Activated CD4-positive, CD25-positive, alpha-beta regulatory T cell treated with anti-CD3 and anti-CD28 coated beads, Interleukin-2, amount 50 U/mL, for 72 hours (primary cell): ENCODE measurements at regions not wholly inside any gene's neighbourhood (a gene's known extent, or its start where the extent isn't known, plus 50 kb on each side); places are given as distances from the start of the nearest gene placed in this dataset.
"Not testable (repeated sequence)": the region's sequence is repeated elsewhere in the genome, so short reads cannot be mapped to it uniquely, and the experiment has no call there.

Experiments
- DNase-seq: peaks from one replicate; pipeline ENCODE4 v3.0.0; 2021

DNA sequence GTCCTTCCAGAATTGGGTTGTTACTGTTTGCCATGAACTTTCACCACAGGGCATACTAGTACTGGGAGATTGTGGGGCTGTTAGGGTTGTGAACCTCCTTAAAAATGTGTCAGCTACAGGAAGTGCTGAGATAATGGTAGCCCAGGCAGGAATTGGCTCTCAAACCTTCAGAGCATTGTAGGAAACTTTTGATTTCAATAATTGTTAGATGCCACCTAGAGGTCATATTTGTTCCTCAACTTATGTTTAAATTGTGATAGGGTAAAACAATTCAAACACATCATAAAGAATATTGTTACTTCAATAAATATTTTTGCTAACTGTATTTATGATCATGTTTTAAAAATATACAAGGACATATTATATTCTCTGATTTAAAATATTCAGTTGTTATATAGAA, 594.6 kb downstream of the ADCYAP1 start:
- DNase-seq: no peak

DNA sequence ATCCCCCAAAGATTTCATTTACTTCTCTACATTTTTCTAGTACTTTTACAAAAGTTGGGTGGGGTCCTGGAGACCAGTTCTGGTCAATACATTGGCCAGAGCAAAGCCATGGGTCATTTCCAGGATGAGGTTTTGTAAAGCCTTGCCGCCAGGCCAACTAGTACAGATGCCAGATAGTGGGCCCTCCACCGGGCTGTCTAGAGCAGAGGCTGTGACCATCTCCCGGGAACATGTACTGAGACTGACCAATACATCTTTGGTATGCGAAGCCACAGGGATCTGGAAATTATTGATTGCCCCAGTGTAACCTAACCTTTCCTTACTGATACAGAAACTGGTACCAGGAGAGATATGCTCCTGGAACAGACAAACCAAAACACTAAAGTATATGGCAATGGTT, 599.2 kb downstream of the ADCYAP1 start:
- DNase-seq: no peak

DNA sequence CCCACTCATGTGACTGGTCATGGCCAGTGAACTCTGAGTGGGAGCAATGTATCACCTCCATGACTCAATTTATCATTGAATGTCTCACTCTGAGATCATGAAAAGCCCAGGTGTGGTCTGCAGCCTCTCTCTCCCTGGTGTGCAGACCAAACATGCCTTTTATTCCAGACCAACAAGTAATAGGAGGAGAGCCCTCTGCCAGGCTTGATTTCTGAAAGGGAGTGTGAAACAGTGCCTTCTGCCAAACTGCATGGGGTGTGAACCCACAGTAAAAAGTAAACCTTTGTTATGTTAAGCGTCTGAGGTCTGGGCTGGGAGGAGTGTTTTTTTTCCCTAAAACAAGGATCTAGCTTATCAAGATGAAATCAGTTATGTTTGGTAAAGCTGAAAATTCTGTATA, 601.2 kb downstream of the ADCYAP1 start:
- no peak for DNase-seq

DNA sequence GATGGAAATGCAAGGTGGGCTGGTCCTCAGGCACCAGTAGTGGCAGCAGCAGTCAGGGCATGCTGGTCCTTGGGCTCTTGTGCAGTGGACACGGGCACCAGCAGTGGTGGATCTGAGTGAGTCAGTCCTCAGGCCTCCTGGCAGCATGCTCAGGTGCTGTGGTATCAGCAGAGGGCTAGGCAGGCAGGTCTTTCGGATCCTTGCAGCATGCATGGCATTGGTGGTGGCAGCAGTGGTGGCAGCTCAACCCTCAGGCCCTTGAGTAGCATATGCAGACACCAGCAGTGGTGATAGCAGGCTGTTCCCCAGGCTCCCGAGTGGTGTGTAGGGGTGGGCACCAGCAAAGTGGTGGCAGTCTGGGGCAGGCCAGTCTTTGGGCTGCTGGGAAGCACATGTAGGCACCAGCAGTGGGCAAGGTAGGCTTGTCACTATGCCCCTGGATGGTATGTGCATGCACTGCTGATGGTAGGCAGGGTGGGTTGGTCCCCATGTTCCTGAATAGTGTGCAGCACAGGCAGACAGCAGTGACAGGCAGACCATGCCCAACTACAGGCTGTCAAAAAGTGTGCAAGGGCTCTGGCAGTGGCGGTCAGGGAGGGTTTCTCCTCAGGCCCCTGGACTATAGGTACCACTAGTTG, 606.0 kb downstream of the ADCYAP1 start:
- DNase-seq: no peak

DNA sequence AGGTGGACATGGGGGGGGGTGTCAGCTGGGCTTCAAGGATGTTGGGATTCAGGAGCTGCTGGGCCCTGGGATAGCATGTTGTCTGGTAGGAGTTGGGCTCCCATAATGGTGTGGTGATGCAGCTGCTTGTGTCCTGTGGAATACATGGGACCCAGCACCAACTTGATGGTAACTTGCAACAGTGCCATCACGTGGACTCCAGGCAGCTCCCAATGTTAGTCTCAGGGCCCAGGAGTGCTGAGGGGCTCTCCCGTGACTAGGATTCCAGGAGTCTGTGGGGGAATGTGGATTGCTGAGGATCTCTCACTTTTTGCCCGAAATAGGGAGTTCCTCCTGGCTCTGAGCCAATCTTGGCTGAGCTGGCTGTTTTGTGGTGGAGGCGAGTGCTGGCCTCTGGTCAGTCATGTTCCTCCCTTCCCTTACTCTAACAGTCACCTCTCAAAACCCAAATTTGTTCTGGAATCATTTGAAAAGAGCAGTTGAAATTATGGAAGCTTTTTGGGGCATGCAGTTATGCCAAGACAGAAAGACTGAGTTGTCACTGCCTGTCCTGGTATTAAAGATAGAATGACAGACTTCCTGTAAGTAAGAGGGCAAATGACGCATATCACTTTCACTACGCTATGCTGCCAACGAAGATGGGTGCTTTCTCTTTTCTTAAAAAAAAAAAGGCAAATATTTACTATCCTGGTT, 607.1 kb downstream of the ADCYAP1 start:
- no peak for DNase-seq

DNA sequence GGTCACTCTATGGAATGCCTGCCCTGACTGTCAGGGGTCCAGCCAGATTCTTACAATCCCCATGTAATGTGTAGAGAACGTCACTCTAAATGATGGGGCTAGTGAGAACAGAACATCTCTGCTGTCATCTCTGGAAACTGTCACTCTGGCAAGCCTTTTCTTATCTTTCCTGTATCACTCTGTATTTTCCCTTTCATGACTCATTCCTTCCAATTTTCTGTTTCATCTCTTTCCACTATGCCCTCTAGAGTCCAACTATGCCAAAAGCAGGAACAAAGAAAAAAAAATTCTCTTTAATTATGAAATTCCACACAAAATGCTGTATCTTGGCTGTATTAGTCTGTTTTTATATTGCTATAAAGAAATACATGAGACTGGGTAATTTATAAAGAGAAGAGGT, 608.8 kb downstream of the ADCYAP1 start:
- DNase-seq: no peak

DNA sequence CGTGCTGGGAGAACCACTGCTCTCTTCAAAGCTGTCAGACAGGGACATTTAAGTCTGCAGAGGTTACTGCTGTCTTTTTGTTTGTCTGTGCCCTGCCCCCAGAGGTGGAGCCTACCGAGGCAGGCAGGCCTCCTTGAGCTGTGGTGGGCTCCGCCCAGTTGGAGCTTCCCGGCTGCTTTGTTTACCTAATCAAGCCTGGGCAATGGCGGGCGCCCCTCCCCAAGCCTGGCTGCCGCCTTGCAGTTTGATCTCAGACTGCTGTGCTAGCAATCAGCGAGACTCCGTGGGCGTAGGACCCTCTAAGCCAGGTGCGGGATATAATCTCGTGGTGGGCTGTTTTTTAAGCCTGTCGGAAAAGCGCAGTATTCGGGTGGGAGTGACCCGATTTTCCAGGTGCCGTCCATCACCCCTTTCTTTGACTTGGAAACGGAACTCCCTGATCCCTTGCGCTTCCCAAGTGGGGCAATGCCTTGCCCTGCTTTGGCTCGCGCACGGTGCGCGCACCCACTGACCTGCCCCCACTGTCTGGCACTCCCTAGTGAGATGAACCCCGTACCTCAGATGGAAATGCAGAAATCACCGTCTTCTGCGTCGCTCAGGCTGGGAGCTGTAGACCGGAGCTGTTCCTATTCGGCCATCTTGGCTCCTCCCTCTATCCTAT, 617.0 kb downstream of the ADCYAP1 start:
- not testable (repeated sequence) for DNase-seq

DNA sequence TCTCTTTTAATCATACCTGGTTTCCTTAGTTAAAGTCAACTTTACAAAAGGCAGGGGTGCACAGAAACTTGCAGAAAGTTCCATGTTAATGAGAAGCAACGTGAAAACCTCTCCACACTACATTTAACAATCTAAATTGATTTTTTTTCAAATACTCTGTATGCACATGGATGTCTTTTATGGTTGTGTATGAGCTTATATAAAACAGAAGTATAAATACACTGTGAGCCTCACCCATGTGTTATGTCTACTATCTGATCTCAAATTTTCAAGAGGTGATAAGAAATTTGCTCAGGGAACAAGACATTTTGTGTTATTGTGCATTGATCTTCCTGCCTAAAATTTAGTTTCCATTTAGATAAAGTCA, 617.6 kb downstream of the ADCYAP1 start:
- DNase-seq: no peak

DNA sequence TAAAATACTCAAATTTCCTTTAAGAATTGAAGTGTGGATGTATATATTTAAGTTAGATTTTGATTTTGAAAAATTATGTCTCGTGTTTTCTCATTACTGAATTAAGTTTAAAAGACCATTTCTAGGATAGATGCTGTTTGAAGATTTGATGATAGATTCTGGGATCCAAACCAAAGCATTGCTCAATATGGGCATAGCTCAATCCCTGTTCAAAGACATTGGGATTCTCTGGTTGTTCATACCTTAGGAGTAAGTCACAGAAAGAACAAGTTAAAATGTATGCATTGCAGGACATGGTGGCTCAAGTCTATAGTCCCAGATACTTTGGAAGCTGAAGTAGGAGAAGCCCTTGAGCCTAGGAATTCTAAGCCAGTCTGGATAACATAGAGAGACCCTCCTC, 622.3 kb downstream of the ADCYAP1 start:
- DNase-seq: no peak

DNA sequence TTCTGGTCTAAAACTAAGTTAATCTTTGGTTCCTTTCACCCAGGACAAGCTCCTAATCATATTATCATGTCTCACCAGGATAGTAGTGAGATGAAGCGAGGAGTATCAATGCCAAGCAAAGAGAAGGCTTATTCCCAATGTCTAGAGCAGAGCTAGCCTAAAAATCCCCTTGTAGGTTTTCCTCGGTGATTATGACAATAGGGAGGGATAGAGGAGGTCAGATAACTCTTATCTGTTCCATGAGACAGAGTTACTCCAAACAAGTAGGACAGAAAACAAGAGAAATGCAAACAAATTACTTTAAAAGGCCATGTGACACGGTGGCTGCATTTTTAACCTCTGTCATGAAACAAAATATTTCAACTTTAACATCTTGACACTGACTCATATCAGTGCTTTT, 623.1 kb downstream of the ADCYAP1 start:
- no peak for DNase-seq

DNA sequence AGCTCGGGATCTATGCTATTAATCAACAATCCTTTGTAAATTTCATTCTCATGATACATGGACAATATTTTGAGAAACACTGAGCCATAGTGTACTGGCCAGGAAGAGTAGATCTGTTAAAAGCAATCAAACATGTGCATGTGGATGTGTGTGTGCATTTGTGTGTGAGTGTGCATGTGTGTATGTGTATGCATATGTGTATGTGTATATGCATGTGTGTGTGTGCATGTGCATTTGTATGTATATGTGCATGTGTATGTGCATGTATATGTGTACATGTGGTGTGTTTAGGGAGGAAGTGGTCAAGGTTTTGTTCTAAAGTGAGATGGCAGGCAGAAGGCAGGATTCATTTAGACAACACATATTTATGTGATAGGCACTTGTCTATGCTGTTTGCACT, 623.8 kb downstream of the ADCYAP1 start:
- no peak for DNase-seq

DNA sequence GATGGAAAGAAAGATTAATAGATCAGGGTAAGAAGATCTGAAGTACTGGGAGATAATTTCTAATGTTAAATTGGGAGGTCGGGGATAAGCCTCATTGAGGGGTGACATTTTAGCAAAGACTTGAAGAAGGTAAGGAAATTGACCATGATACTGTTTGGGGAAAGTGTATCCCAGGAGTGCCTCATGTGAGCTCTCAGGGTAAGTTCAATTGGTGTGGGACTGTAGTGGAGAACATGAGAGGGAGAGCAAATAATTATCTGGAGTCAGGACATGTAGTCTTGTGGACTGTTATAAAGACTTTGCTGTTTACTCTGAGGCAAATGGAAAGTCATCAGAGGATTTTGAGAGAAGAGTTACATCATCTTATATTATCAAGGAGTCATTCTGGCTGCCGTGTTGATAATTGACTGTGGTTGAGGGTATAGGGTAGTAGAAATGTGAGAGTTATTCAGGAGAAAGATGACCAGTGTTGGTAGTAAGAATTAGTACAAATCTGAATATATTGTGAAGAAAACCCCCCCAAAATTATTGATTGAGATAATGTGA, 624.4 kb downstream of the ADCYAP1 start:
- DNase-seq: no peak

DNA sequence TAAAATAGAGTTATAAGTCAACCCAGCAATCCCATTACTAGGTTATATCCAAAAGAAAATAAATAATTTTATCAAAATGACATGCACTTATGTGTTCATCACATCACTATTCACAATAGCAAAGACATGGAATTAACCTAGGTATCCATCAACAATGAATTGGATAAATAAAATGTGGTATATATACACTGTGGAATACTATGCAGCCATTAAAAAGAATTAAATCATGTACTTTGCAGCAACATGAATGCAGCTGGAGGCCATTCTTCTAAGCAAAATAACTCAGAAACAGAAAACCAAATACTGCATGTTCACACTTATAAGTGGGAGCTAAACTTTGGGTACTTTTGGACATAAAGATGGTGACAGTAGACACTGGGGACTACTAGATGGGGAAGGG, 626.0 kb downstream of the ADCYAP1 start:
- DNase-seq: no peak

DNA sequence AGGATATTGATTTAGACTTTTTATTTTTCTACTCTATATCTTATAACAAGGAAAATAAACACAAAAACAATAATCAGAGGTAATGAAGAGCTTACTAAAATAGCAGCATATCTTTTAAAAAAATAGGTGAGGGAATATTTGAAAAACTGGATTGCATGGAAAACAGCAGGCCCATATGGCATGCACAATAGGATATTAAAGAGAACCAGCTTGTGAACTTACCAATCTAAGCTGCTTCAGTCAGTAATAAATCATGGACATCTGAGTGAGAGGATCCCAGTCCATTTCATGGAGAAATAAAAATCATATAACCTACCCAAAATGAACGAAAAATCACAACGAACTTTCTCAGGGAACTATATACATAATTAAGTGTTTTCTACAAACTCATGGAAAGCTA, 634.6 kb downstream of the ADCYAP1 start:
- DNase-seq: no peak

DNA sequence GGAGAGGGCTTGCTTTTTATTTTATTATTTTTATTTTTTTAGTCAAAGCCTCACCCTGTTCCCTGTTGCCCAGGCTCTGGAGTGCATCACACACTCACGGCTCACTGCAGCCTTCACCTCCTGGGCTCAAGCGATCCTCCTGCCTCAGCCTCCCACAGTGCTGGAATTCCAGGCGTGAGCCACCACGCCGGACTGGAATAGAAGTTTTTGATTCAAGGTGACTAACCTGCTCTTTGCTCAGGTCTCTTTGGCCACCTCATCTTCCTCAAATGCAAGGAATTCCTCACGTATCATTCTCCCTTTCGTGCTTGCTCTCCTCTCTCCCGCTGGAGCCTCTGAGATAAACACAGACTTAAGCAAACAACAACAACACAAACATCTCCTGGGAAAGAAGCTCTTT, 636.8 kb downstream of the ADCYAP1 start:
- DNase-seq: no peak

DNA sequence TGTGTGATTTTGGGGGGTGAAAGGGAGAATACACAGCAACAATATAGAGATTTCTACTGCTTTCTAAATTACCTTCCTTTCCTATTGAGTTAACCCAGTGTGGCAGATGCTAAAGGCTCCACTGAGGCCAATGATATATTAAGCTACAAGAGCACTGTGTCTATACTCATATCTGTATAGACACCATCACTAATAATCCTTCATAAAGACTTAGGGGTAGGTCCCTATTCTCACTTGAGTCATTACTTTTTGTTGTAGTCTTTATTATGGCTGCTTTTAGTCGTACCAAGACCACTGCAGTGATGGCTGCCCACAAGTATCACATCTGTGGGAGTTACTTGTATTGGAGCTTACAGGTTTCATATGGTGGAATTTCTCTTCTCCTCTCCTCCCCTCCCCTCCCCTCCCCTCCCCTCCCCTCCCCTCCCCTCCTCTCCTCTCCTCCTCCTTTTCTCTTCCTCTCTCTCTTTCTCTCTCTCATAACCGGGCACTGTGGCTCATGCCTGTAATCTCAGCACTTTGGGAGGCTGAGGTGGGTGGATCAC, 637.6 kb downstream of the ADCYAP1 start:
- no peak for DNase-seq

DNA sequence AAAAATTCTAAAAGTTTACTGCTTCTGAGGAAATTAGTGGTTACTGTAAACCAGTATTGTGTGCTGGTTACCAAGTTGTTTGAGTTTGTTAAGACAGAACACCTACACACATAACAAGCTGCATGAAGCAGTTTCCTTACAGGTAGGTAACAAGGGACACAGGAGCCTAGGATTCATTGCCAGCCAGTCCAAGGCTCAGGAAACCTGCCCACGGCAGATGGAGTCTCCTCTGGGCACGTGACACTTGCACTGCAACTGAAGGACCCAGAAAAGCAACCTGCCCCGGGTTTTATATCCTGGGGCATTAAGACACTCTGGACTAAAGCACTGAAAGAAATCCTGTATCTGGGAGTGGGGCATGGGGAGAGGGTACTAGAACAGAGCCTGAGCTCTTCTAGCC, 639.3 kb downstream of the ADCYAP1 start:
- DNase-seq: no peak

DNA sequence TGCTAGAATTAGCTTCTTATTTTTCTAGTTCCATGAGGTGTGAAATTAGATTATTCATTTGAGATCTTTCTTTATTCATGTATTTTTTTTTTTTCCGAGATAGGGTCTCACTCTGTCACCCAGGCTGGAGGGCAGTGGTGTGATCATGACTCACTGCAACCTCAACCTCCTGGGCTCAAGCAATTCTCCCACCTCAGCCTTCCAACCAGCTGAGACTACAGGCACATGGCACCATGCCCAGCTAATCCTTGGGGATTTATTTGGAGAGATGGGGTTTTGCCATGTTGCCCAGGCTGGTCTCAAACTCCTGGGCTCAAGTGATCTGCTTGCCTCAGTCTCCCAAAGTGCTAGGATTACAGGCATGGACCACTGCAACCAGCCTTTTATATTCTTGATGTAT, 653.0 kb downstream of the ADCYAP1 start:
- DNase-seq: not testable (repeated sequence)

DNA sequence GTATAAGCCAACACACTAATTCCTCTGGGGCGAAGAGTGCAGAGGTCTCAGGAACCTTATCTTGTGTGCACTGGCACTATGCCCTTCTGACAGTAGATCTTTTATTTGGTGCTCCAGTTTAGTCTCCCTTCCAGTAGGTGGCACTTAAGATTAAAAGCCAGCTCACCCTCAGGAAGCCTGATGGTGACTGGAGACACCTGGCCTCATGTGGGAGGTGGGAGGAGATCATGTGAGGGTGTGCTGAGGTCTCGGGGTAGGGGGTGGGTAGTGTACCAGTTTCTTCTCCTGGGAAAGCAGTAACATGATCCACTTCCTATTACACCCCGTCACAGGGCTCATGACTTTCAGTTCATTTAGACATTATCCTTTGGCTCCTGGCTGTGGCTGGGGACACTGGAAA, 654.9 kb downstream of the ADCYAP1 start:
- DNase-seq: no peak

DNA sequence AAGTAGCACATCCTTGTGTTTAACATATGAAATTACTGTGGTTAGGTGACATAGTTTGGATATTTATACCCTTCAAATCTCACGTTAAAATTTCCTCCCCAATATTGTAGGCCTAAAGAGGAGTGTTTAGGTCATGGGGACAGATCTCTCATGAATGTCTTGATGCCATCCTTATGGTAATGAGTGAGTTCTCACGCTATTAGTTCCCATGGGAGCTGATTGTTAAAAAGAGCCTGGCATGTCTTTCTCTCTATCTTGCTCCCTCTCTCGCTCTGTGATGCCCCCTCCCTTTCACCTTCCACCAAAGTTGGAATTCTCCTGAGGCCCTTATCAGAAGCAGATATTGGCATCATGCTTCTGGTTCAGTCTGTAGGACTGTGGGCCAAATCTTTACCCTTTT, 660.1 kb downstream of the ADCYAP1 start:
- DNase-seq: no peak

DNA sequence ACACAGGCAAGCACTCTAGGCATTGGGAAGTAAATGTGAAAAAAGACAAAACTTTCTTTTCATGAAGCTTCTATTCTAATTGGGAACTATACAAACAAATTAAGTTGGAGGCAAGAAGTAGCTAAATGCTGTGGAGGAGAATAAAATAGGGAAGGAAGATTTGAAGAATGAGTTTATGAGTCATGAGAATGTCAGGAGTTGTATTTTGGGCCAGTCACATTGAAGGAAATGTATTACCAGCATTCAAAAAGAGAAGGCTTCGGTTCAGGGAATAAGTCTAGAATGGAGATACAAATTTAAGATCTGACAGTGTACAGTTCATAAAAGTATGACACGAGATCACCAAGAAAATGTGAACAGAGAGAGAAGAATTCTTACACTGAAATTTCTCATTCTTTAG, 666.5 kb downstream of the ADCYAP1 start:
- no peak for DNase-seq

DNA sequence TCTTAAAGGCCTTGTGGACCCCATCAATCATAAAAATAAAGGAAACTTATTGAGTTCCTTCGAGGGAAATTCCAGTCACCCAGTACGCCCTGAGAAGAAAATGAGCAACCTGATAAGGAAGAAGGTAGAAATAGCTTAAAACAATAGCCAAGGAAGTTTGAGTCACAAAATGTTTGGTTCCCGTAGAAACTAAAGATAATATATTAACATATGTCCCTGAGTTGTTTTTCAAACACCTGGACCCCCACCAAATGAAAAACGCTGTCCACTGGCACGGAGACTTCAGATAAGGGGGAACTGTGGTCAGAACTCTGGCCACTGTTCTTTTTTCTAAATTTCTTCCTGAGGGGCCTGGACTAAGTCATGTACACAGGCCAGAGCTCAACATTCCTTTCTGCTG, 669.1 kb downstream of the ADCYAP1 start:
- no peak for DNase-seq

DNA sequence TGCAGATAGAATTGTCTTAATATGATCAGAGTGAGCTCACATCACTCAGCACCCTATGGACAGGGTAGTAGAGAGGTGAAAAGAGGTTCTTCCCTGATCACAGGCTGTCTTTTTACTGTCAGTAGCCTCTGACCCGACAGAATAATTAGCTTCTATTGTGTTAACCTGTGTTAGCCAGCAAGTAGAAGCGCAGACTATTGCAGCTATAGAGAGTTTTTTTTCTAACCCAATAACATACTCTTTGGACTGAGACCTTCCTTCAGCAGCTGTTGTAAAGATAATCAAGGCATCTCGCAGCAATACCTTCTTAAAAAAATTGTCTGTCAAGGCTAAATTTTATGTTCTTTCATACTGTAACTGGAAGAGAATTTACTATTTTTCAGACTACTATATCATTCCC, 670.4 kb downstream of the ADCYAP1 start:
- DNase-seq: no peak

DNA sequence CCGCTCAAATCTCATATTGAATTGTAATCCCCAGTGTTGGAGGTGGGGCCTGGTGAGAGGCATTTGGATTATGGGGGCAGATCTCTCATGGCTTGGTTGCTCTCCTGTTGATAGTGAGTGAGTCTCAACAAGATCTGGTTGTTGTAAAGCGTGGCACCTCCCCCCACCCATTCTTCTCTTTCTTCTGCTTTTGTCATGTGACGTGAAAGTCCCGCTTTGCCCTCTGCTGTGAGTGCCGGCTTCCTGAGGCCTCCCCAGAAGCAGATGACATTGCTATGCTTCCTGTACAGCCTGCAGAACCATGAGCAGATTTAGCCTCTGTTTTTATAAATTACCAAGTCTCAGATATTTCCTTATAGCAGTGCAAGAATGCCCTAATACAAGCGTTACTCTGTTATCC, 673.8 kb downstream of the ADCYAP1 start:
- no peak for DNase-seq
